22Rv1 (cell line): ENCODE measurements at regions not wholly inside any gene's neighbourhood (a gene's known extent, or its start where the extent isn't known, plus 50 kb on each side); places are given as distances from the start of the nearest gene placed in this dataset.
"Not testable (repeated sequence)": the region's sequence is repeated elsewhere in the genome, so short reads cannot be mapped to it uniquely, and the experiment has no call there.

Experiments
- H3K27ac ChIP-seq: fragments of 450-650 bp; 2 replicates; pipeline ENCODE4 v1.5.1; 2017
- CTCF ChIP-seq: fragments of 450-650 bp; IDR thresholded peaks from 2 replicates; pipeline ENCODE4 v1.5.1; 2017; ENCODE audit warnings: mild to moderate bottlenecking
- ZFX ChIP-seq: fragments of 450-650 bp; IDR thresholded peaks from 2 replicates; pipeline ENCODE4 v1.6.1; 2017; ENCODE audit warnings: antibody characterized with exemption, borderline replicate concordance

- TF ChIP-seq CTCF (no peak), ZFX (no peak)
- no peak overlapping the region for H3K27ac ChIP-seq
These were observed 165.2 kb upstream of the TMEM72 start for GRCh38 chr10:44745920-44746319.

- TF ChIP-seq ZFX: no peak
- no peak for TF ChIP-seq CTCF
- no peak overlapping the region for H3K27ac ChIP-seq
These were observed 163.5 kb upstream of the TMEM72 start for GRCh38 chr10:44747593-44748172.

- no peak overlapping the region for H3K27ac ChIP-seq
- TF ChIP-seq CTCF (no peak), ZFX (no peak)
These were observed 162.0 kb upstream of the TMEM72 start for GRCh38 chr10:44749151-44749550.

- H3K27ac ChIP-seq: no peak overlapping the region
- no peak for TF ChIP-seq CTCF
These were observed 158.4 kb upstream of the TMEM72 start for GRCh38 chr10:44752451-44753441.

GRCh38 chr10:44754355-44754754, 156.8 kb upstream of the TMEM72 start:
- not testable (repeated sequence) for H3K27ac ChIP-seq

- no peak for TF ChIP-seq CTCF
- no peak for TF ChIP-seq ZFX
- no peak overlapping the region for H3K27ac ChIP-seq
These were observed 155.7 kb upstream of the TMEM72 start for GRCh38 chr10:44755481-44755880.

GRCh38 chr10:44756216-44756615, 154.9 kb upstream of the TMEM72 start:
- no peak overlapping the region for H3K27ac ChIP-seq
- TF ChIP-seq CTCF (no peak), ZFX (no peak)
